ENCODE measurements at regions not wholly inside any gene's neighbourhood (a gene's known extent, or its start where the extent isn't known, plus 50 kb on each side); places are given as distances from the start of the nearest gene placed in this dataset.

- no peak overlapping the region for H3K4me3 ChIP-seq
- TF ChIP-seq CTCF (IDR thresholded peaks at IDR 0.05) (no peak), POLR2A (IDR thresholded peaks at IDR 0.05) (no peak)
- H3K9me3 ChIP-seq, result no peaks in the 10 kb centered on the region
- DNase-seq, result no peak
- 21 to 72% methylated on average over 2 to 4 of the region's 4 CpGs for WGBS, 2 donors
- intact Hi-C loops (cut with DNase I), result no loop called here
- no peaks in the 10 kb centered on the region for H3K36me3 ChIP-seq
- H3K4me1 ChIP-seq, result peaks cover 3 to 19% (median 6%) of the 10 kb centered on the region in 3 donors
- H3K27ac ChIP-seq, result no peak overlapping the region
- H3K27me3 ChIP-seq, result peaks cover 0 to 9% (median 0%) of the 10 kb centered on the region in 4 donors
These were observed 203.4 kb downstream of the MYLK4 start for GRCh38 chr6:2547355-2547754.

GRCh38 chr6:2546901-2547300, 203.8 kb downstream of the MYLK4 start:
- TF ChIP-seq CTCF (IDR thresholded peaks at IDR 0.05), result no peak
- no peak for TF ChIP-seq POLR2A (IDR thresholded peaks at IDR 0.05)
- intact Hi-C loops (cut with DNase I), result no loop called here
- Histone ChIP-seq H3K36me3 (no peaks in the 10 kb centered on the region), H3K27me3 (peaks cover 0 to 9% (median 0%) of the 10 kb centered on the region in 4 donors), H3K27ac (no peak overlapping the region), H3K4me1 (peaks cover 5 to 24% (median 7%) of the 10 kb centered on the region in 3 donors), H3K4me3 (no peak overlapping the region), H3K9me3 (no peaks in the 10 kb centered on the region)
- no peak for DNase-seq
- 83 to 88% methylated on average over 8 of the region's 8 CpGs for WGBS, 2 donors

- H3K4me1 ChIP-seq, result peaks cover 5 to 28% (median 7%) of the 10 kb centered on the region in 3 donors
- H3K36me3 ChIP-seq, result no peaks in the 10 kb centered on the region
- no peak overlapping the region for H3K4me3 ChIP-seq
- intact Hi-C loops (cut with DNase I), result no loop called here
- H3K27me3 ChIP-seq, result peaks cover 0 to 9% (median 0%) of the 10 kb centered on the region in 4 donors
- WGBS, 2 donors, result 65 to 68% methylated on average over 6 of the region's 6 CpGs
- TF ChIP-seq POLR2A (IDR thresholded peaks at IDR 0.05) (no peak), CTCF (IDR thresholded peaks at IDR 0.05) (no peak)
- DNase-seq, result no peak
- H3K27ac ChIP-seq, result no peak overlapping the region
- H3K9me3 ChIP-seq, result no peaks in the 10 kb centered on the region
These were observed 205.2 kb downstream of the MYLK4 start for GRCh38 chr6:2545383-2546038.

- no peak overlapping the region for H3K4me3 ChIP-seq
- 63 to 88% methylated on average over 2 of the region's 2 CpGs for WGBS, 2 donors
- H3K9me3 ChIP-seq, result no peaks in the 10 kb centered on the region
- intact Hi-C loops (cut with DNase I), result no loop called here
- no peak for DNase-seq
- peaks cover 5 to 20% (median 7%) of the 10 kb centered on the region in 3 donors for H3K4me1 ChIP-seq
- TF ChIP-seq CTCF (IDR thresholded peaks at IDR 0.05) (no peak), POLR2A (IDR thresholded peaks at IDR 0.05) (no peak)
- peaks cover 0 to 9% (median 0%) of the 10 kb centered on the region in 4 donors for H3K27me3 ChIP-seq
- H3K27ac ChIP-seq, result peak overlapping the region in 1 of 4 donors; percentile 75
- no peaks in the 10 kb centered on the region for H3K36me3 ChIP-seq
These were observed 207.4 kb downstream of the MYLK4 start for GRCh38 chr6:2543321-2543720.

GRCh38 chr6:2542858-2543218, 207.9 kb downstream of the MYLK4 start:
- intact Hi-C loops (cut with DNase I), result no loop called here
- peaks cover 5 to 20% (median 7%) of the 10 kb centered on the region in 3 donors for H3K4me1 ChIP-seq
- peak overlapping the region in 3 of 4 donors; percentile 59 to 75 (median 62) for H3K27ac ChIP-seq
- no peak for TF ChIP-seq CTCF (IDR thresholded peaks at IDR 0.05)
- no peak for TF ChIP-seq POLR2A (IDR thresholded peaks at IDR 0.05)
- no peak for DNase-seq
- 48 to 65% methylated on average over 4 of the region's 4 CpGs for WGBS, 2 donors
- no peaks in the 10 kb centered on the region for H3K9me3 ChIP-seq
- H3K27me3 ChIP-seq, result peaks cover 0 to 9% (median 0%) of the 10 kb centered on the region in 4 donors
- no peak overlapping the region for H3K4me3 ChIP-seq
- no peaks in the 10 kb centered on the region for H3K36me3 ChIP-seq
